Caco-2 (cell line): ENCODE measurements at regions not wholly inside any gene's neighbourhood (a gene's known extent, or its start where the extent isn't known, plus 50 kb on each side); places are given as distances from the start of the nearest gene placed in this dataset.

ENCODE experiments used
- BruUV-seq: library from RNA; stranded (reverse); fragments of 400-500 nt; replicated peaks from 2 replicates; lab custom pipeline; 2021; lab: Mats Ljungman, UMichigan
- CTCF ChIA-PET: fragments of 300-600 bp; sonication (Branson Sonifier 250); formaldehyde crosslinking; loops from one replicate; lab custom pipeline; 2022; ENCODE audit warnings: antibody characterized with exemption; lab: Charles Lee
- POLR2A ChIA-PET: fragments of 300-600 bp; sonication (Branson Sonifier 250); formaldehyde crosslinking; loops from one replicate; lab custom pipeline; 2022; ENCODE audit warnings: antibody characterized with exemption; lab: Charles Lee
- DNase-seq, 2 experiments: peaks; one replicate each; pipeline versions ENCODE4 v3.0.0 to v3.0.0-alpha.2; 2020 to 2022
- H3K27me3 ChIP-seq: replicated peaks from 2 replicates; pipeline ENCODE4 v1.6.0; 2011; ENCODE audit warnings: low read length; ENCODE audit not compliant: control insufficient read depth, insufficient read depth
- H3K36me3 ChIP-seq: 2 replicates; pipeline ENCODE4 v1.5.1; 2011; ENCODE audit warnings: low read length; ENCODE audit not compliant: control insufficient read depth, insufficient read depth
- H3K4me1 ChIP-seq: fragments of 250-450 bp; sonication (Bioruptor Pico); 2 replicates; pipeline ENCODE4 v1.5.1; 2020; ENCODE audit warnings: mild to moderate bottlenecking
- H3K4me3 ChIP-seq: 2 replicates; pipeline ENCODE4 v1.5.1; 2011; ENCODE audit warnings: low read depth, mild to moderate bottlenecking, control low read depth, low read length
- H3K9me3 ChIP-seq: fragments of 250-450 bp; sonication (Bioruptor Pico); 2 replicates; pipeline ENCODE4 v1.5.1; 2020; ENCODE audit warnings: mild to moderate bottlenecking, moderate library complexity
- H3K27ac Mint-ChIP-seq: one replicate; pipeline ENCODE4 v1.8.0; 2022; ENCODE audit warnings: mixed read lengths; ENCODE audit not compliant: unreplicated experiment
- H3K27me3 Mint-ChIP-seq: one replicate; pipeline ENCODE4 v1.8.0; 2022; ENCODE audit warnings: mixed read lengths; ENCODE audit not compliant: insufficient read depth, unreplicated experiment
- H3K36me3 Mint-ChIP-seq: one replicate; pipeline ENCODE4 v1.8.0; 2022; ENCODE audit warnings: mild to moderate bottlenecking, mixed read lengths; ENCODE audit not compliant: insufficient read depth, unreplicated experiment
- H3K4me1 Mint-ChIP-seq: one replicate; pipeline ENCODE4 v1.8.0; 2022; ENCODE audit warnings: low read depth, mixed read lengths; ENCODE audit not compliant: unreplicated experiment
- H3K4me3 Mint-ChIP-seq: one replicate; pipeline ENCODE4 v1.8.0; 2022; ENCODE audit warnings: mild to moderate bottlenecking, moderate library complexity, mixed read lengths; ENCODE audit not compliant: unreplicated experiment
- H3K9me3 Mint-ChIP-seq: one replicate; pipeline ENCODE4 v1.8.0; 2022; ENCODE audit warnings: mixed read lengths; ENCODE audit not compliant: unreplicated experiment
- CTCF ChIP-seq, 2 experiments: fragments of 200-600 bp in 1 of 2; IDR thresholded peaks; 1 replicate in 1 of 2; 2 replicates in 1 of 2; pipeline versions ENCODE4 v1.5.1 to v1.8.0; 2011 to 2022; ENCODE audit warnings: antibody characterized with exemption in 1 of 2, control low read depth in 1 of 2, inconsistent platforms in 1 of 2, low read depth in 1 of 2, low read length in 1 of 2, mild to moderate bottlenecking in 1 of 2, moderate library complexity in 1 of 2; ENCODE audit not compliant: insufficient read depth in 1 of 2, severe bottlenecking in 1 of 2, unreplicated experiment in 1 of 2
- intact Hi-C: fragments of 100-400 bp; cut with micrococcal nuclease; formaldehyde crosslinking; loops from one replicate; pipeline ENCODE4 v1.10.0; 2022; ENCODE audit not compliant: unreplicated experiment

GRCh38 chr4:53647547-53647946, 56.3 kb upstream of the LNX1 start:
- no peaks in the 10 kb centered on the region for H3K27me3 Mint-ChIP-seq
- Histone ChIP-seq H3K27me3 (no peaks in the 10 kb centered on the region), H3K4me3 (no peak overlapping the region), H3K9me3 (no peaks in the 10 kb centered on the region), H3K4me1 (peaks cover 30% of the 10 kb centered on the region), H3K36me3 (no peaks in the 10 kb centered on the region; the same call in 1 of the 2 replicates)
- no peaks in the 10 kb centered on the region for H3K9me3 Mint-ChIP-seq
- CTCF ChIA-PET, result no interaction called here
- POLR2A ChIA-PET, result no interaction called here
- H3K36me3 Mint-ChIP-seq, result peaks cover 5% of the 10 kb centered on the region
- H3K27ac Mint-ChIP-seq, result no peak overlapping the region
- H3K4me1 Mint-ChIP-seq, result peaks cover 17% of the 10 kb centered on the region
- TF ChIP-seq CTCF (IDR thresholded peaks at IDR 0.05; ENCODE audit: insufficient read depth in 1 of 2, low read depth in 1 of 2, low read length in 1 of 2, severe bottlenecking in 1 of 2, unreplicated experiment in 1 of 2), result no peak
- H3K4me3 Mint-ChIP-seq, result no peak overlapping the region
- no TSS peak for BruUV-seq
- intact Hi-C loops, result loop anchor here (5.0 kb wide), 1 partner anchor 50 kb away; no protein-coding TSS in a partner anchor
- no peak for DNase-seq

GRCh38 chr4:53646795-53647194, 55.5 kb upstream of the LNX1 start:
- intact Hi-C loops, result loop anchor here (5.0 kb wide), 1 partner anchor 51 kb away; no protein-coding TSS in a partner anchor
- no TSS peak for BruUV-seq

GRCh38 chr4:53645108-53645507, 53.8 kb upstream of the LNX1 start:
- Histone ChIP-seq H3K9me3 (no peaks in the 10 kb centered on the region), H3K4me1 (peaks cover 39% of the 10 kb centered on the region), H3K27me3 (no peaks in the 10 kb centered on the region), H3K4me3 (no peak overlapping the region), H3K36me3 (no peaks in the 10 kb centered on the region; the same call in 1 of the 2 replicates)
- TF ChIP-seq CTCF (IDR thresholded peaks at IDR 0.05; ENCODE audit: insufficient read depth in 1 of 2, low read depth in 1 of 2, low read length in 1 of 2, severe bottlenecking in 1 of 2, unreplicated experiment in 1 of 2), result no peak
- intact Hi-C loops, result loop anchor here (2.0 to 5.0 kb wide), 2 partner anchors 52 to 54 kb away; partner anchors contain the start of gene LNX1
- H3K4me3 Mint-ChIP-seq, result peak overlapping the region; percentile 68
- H3K27ac Mint-ChIP-seq, result peak overlapping the region; percentile 92
- H3K9me3 Mint-ChIP-seq, result no peaks in the 10 kb centered on the region
- H3K27me3 Mint-ChIP-seq, result no peaks in the 10 kb centered on the region
- peaks cover 5% of the 10 kb centered on the region for H3K36me3 Mint-ChIP-seq
- DNase-seq, result no peak
- TSS peak; percentile 80 for BruUV-seq
- ChIA-PET POLR2A (no interaction called here), CTCF (interaction anchor here (1.2 kb wide), 1 partner anchor 61 kb away, joined by 4 read pairs; no protein-coding TSS in a partner anchor)
- H3K4me1 Mint-ChIP-seq, result peaks cover 14% of the 10 kb centered on the region

More at GRCh38 chr4:53646795-53647194, 55.5 kb upstream of the LNX1 start:
- DNase-seq, result no peak
- H3K4me3 ChIP-seq, result no peak overlapping the region
- ChIA-PET CTCF (no interaction called here), POLR2A (no interaction called here)
- TF ChIP-seq CTCF (IDR thresholded peaks at IDR 0.05; ENCODE audit: insufficient read depth in 1 of 2, low read depth in 1 of 2, low read length in 1 of 2, severe bottlenecking in 1 of 2, unreplicated experiment in 1 of 2), result no peak
- no peaks in the 10 kb centered on the region for H3K9me3 ChIP-seq
- no peaks in the 10 kb centered on the region for H3K9me3 Mint-ChIP-seq
- H3K27me3 Mint-ChIP-seq, result no peaks in the 10 kb centered on the region
- H3K27me3 ChIP-seq, result no peaks in the 10 kb centered on the region
- peaks cover 13% of the 10 kb centered on the region for H3K4me1 Mint-ChIP-seq
- no peaks in the 10 kb centered on the region; the same call in 1 of the 2 replicates for H3K36me3 ChIP-seq
- H3K4me3 Mint-ChIP-seq, result no peak overlapping the region
- peaks cover 5% of the 10 kb centered on the region for H3K36me3 Mint-ChIP-seq
- no peak overlapping the region for H3K27ac Mint-ChIP-seq
- peaks cover 30% of the 10 kb centered on the region for H3K4me1 ChIP-seq
